Stimulated activated naive CD8-positive, alpha-beta T cell treated with anti-CD3 and anti-CD28 coated beads, Interleukin-15, amount 100 ng/mL, for 72 hours (primary cell): ENCODE measurements at regions not wholly inside any gene's neighbourhood (a gene's known extent, or its start where the extent isn't known, plus 50 kb on each side); places are given as distances from the start of the nearest gene placed in this dataset.

ENCODE experiments used
- ATAC-seq: fragments of 150-1000 bp; cut with Tn5 transposase; 2 replicates; pipeline ENCODE4 v1.10.0; 2021; ENCODE audit warnings: mild to moderate bottlenecking, moderate library complexity
- DNase-seq, 2 donors: peaks; one replicate each; pipeline ENCODE4 v3.0.0; 2021 to 2022
- H3K27ac Mint-ChIP-seq, 2 donors: one replicate each; pipeline ENCODE4 v1.8.0; 2022; ENCODE audit warnings: mild to moderate bottlenecking in 2 of 2, mixed read lengths in 2 of 2, moderate library complexity in 2 of 2
- H3K27me3 Mint-ChIP-seq: one replicate; pipeline ENCODE4 v1.8.0; 2022; ENCODE audit warnings: mixed read lengths
- H3K4me1 Mint-ChIP-seq: one replicate; pipeline ENCODE4 v1.8.0; 2022; ENCODE audit warnings: mild to moderate bottlenecking, mixed read lengths
- H3K4me3 Mint-ChIP-seq, 2 donors: one replicate each; pipeline ENCODE4 v1.8.0; 2022; ENCODE audit warnings: mild to moderate bottlenecking in 2 of 2, mixed read lengths in 2 of 2, moderate library complexity in 1 of 2
- H3K9me3 Mint-ChIP-seq, 2 donors: one replicate each; pipeline ENCODE4 v1.8.0; 2022; ENCODE audit warnings: mixed read lengths in 2 of 2

DNA sequence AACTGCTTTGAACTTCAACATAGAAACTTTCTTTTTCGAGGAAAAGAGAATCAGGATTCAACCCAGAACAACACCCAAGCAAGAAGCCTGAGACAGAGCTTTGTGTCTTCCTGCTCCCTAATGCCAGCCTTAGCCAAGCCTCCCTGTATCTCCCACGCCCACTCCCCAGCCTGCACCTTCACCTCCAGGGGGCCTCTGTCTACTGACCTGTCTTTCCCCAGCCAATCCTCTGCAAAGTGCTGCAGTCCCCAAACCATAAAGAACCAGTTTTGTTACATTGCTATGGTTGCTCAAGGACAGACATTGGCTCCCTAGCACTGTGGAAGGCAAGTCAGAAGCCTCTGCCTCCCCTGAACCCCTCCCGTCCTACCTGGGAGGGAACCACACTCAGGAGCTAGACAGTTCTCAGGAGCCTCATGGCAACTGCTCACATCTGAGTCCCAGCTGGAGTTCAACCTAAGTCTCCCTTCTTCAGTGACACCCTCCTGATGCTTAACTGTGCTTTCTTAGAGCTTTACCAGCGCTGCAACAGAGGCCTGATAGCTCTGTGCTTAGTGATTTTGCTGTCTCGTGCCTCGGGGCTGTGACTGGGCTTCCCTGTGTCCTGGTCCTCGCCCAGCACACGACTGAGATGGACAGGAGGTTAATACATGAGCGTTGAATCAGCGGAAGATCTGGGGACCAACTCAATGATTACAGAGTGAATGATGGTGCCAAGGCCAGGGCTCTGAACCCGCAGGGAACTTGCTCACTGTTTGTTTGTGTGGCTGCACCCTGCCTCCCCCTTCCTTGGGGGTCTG, 101.5 kb upstream of the DUSP22 start:
- Mint-ChIP-seq H3K4me3 (peak overlapping the region; percentile 69 to 84), H3K4me1 (peaks cover 91% of the 10 kb centered on the region), H3K27ac (peak overlapping the region; percentile 6 to 88), H3K9me3 (peaks cover 13 to 15% of the 10 kb centered on the region in 2 donors), H3K27me3 (no peaks in the 10 kb centered on the region)
- peak in 1 of 2 donors; percentile 36 for DNase-seq
- no peak for ATAC-seq

DNA sequence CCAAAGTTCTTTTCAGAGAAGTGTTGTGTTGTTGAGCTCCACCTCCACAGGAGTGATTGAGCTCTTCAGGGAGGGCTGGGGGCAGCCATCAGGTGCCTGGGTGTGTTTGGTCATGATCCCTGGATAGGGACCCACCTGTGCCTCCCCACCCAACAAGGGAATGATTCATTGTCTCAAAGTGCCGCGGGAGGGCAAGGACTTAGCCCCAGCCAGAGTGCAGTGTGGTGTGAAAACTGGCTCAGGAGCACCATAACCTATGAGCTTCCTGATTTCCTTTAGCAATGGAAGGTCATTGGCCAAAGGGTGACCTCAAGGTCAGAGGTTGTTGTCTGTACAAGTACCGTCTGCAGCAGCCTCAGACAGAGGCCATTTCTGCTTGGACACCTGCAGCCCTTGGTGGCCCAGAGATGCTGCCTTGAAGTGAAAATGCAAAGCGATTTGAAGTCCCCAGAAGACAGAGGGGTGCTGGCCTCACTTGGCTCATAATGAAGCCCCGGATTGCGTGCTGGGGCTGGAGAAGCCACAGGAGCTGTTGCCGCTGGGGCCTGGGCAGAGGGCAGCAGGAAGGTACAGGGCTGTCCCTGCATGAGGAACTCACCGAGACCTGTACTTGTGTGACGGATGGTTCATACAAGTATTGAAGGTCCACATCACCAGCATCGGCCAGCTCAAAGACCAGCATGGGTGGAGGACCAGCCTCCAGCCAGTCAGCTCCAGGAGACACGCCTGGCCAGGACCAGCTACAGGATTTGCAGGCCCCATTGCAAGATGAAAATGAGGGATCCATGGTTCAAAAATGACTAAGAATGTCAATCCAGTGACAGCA, 100.6 kb upstream of the DUSP22 start:
- ATAC-seq (no peak), DNase-seq (no peak)
- H3K9me3 Mint-ChIP-seq: peaks cover 18 to 22% of the 10 kb centered on the region in 2 donors
- peaks cover 95% of the 10 kb centered on the region for H3K4me1 Mint-ChIP-seq
- H3K4me3 Mint-ChIP-seq: no peak overlapping the region
- no peaks in the 10 kb centered on the region for H3K27me3 Mint-ChIP-seq
- no peak overlapping the region for H3K27ac Mint-ChIP-seq

DNA sequence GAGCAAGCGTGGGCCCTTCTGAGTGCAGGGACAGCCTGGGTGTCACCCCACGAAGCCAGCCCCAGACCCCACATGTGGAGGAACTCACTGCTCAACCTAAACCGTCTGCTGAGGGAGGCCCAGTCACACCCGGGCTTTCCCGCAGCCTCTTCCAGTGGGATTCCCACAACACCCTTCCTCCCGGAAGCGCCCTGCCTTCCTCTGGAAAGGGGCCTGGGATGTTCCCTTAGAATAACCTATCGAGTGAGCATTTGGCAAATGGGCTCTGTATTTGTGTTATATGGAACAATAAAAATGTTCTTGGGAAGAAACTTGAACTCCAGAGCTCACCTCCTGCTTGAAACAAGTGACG, 100.0 kb upstream of the DUSP22 start:
- Mint-ChIP-seq H3K27ac (no peak overlapping the region), H3K4me1 (peaks cover 97% of the 10 kb centered on the region), H3K4me3 (no peak overlapping the region), H3K9me3 (peaks cover 19 to 25% of the 10 kb centered on the region in 2 donors), H3K27me3 (no peaks in the 10 kb centered on the region)
- ATAC-seq: no peak
- DNase-seq: no peak

DNA sequence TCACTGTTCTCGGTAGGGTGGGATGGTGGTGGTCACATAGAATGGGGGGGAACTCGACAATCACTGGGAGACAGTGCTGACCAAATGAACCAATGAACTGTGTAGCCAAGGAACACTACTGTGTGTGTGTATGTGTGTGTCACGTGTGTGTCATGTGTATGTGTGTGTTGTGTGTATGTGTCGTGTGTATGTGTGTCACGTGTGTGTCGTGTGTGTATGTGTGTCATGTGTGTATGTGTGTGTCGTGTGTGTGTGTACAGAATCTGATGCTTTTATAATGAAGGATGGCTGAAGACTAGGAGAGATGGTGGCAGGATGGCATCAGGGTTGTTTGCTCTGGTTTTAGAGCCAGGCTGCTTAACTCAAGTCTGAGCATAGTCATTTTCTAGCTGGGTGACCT, 99.1 kb upstream of the DUSP22 start:
- Mint-ChIP-seq H3K27ac (peak overlapping the region in 1 of 2 donors; percentile 12), H3K4me3 (no peak overlapping the region), H3K4me1 (peaks cover 93% of the 10 kb centered on the region), H3K27me3 (no peaks in the 10 kb centered on the region), H3K9me3 (peaks cover 19 to 25% of the 10 kb centered on the region in 2 donors)
- ATAC-seq (no peak), DNase-seq (no peak)

DNA sequence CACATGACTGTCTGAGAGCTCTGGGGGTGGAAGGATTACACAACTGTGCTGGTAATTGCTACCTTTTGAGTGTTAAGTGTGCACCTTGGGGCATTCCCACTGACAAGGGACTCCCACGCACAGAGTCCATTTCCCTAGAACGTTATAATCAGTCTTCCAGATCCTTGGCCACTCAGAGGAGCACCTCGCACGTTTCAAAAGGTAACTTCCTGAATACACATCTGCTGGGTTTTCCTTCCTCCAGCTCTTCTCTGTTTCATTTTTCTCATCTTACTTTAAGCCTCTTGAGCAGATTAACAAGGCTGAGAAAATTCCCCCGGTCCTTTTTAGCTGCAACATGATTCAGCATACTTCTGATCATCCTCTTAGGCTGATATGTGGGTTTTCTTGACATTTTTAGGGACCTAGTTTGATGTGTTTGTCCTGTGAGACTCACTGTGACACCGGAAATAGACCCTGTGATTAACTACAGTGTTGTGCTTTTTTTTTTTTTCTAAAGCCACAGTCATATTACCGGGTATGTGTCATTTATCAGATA, 98.4 kb upstream of the DUSP22 start:
- peaks cover 87% of the 10 kb centered on the region for H3K4me1 Mint-ChIP-seq
- peak overlapping the region; percentile 49 to 54 for H3K4me3 Mint-ChIP-seq
- peak; percentile 75 for ATAC-seq
- H3K9me3 Mint-ChIP-seq: peaks cover 19 to 25% of the 10 kb centered on the region in 2 donors
- peak overlapping the region; percentile 87 to 89 for H3K27ac Mint-ChIP-seq
- peak in 1 of 2 donors; percentile 50 for DNase-seq
- H3K27me3 Mint-ChIP-seq: no peaks in the 10 kb centered on the region

DNA sequence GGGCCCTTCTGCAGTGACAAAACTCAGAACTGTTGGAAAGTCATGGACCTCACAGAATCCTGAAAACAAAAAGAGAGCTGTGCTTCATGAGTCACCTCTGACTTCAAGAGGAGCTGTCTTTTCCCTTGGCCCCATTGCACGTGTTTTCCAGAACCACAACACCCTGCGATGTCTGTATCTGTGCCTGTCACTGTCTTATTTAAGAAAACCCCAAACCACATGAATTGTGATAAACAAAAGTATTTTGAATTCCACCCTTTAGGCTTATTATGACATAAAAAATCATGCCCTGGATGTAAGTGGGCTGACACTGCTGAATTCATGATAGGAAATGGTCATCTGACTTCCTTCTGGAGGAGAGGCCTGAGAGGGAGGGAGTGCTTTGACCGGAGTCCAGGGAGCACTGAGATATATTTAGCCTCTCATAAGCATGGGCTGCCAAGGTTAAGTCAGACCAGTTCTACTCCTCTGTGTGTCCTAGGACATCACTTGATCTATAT, 96.4 kb upstream of the DUSP22 start:
- Mint-ChIP-seq H3K4me1 (peaks cover 71% of the 10 kb centered on the region), H3K27ac (no peak overlapping the region), H3K27me3 (no peaks in the 10 kb centered on the region), H3K9me3 (peaks cover 19 to 25% of the 10 kb centered on the region in 2 donors), H3K4me3 (no peak overlapping the region)
- DNase-seq: peak in 1 of 2 donors; percentile 54
- peak; percentile 60 for ATAC-seq

DNA sequence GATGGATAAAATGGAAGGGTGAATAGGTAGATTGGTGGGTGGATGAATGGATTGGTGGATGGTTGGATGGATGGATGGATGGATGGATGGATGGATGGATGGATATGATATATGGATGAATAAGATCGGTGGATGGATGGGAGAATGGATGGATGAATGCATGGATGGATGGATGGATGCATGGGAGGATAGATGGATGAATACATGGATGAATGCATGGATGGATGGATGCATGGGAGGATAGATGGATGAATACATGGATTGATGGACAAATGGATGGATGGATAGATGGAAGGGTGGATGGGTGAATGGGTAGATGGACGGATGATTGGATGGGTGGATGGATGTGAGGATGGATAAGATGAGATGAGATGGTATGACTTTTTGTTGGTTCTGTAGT, 95.7 kb upstream of the DUSP22 start:
- H3K9me3 Mint-ChIP-seq: peaks cover 19 to 25% of the 10 kb centered on the region in 2 donors
- peak overlapping the region in 1 of 2 donors; percentile 1 for H3K27ac Mint-ChIP-seq
- ATAC-seq: no peak
- H3K4me3 Mint-ChIP-seq: no peak overlapping the region
- H3K4me1 Mint-ChIP-seq: peaks cover 64% of the 10 kb centered on the region
- H3K27me3 Mint-ChIP-seq: no peaks in the 10 kb centered on the region
- DNase-seq: no peak

DNA sequence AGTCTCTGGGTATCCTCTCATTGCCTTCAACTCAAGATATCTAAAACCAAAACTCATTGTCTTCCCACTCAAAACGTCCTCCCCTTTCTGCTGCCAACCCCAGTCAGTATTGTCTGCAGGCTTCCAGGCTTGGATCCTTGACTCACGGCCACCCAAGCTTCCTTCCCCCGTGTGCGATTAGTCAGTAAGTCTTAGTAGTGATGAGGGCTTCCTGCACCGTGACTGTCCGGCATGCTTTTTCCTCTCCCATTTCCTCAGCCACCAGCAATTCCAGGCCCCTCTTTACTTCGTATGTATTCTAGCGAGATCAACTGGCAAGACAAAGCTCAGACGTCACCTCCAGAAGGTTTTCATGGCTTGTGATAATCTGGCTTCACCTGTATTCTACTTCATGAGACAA, 88.6 kb upstream of the DUSP22 start:
- H3K27me3 Mint-ChIP-seq: peaks cover 2% of the 10 kb centered on the region
- DNase-seq: no peak
- peak overlapping the region in 1 of 2 donors; percentile 19 for H3K27ac Mint-ChIP-seq
- no peaks in the 10 kb centered on the region for H3K9me3 Mint-ChIP-seq
- no peak overlapping the region for H3K4me3 Mint-ChIP-seq
- H3K4me1 Mint-ChIP-seq: peaks cover 18% of the 10 kb centered on the region
- no peak for ATAC-seq

DNA sequence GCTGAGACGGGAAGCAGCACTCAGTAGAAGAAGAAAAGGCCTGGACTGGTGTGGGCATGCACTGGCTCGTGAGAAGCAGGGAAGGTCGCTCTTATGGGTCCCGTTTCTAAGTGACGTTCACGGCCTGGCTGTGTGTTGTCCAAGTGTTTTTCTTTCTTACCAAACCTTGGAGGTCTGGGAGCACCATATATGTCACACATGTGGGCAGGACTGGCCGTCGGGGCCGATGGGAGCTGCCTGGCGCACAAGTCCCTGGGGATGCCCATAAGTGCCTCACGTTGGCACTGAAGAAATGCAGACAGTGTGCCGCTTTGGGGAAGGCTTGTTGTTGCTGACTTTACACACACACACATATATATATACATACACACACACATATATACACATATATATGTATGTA, 86.0 kb upstream of the DUSP22 start:
- no peak for ATAC-seq
- Mint-ChIP-seq H3K9me3 (no peaks in the 10 kb centered on the region), H3K4me3 (no peak overlapping the region), H3K4me1 (peaks cover 38% of the 10 kb centered on the region), H3K27ac (no peak overlapping the region), H3K27me3 (peaks cover 19% of the 10 kb centered on the region)
- DNase-seq: no peak

DNA sequence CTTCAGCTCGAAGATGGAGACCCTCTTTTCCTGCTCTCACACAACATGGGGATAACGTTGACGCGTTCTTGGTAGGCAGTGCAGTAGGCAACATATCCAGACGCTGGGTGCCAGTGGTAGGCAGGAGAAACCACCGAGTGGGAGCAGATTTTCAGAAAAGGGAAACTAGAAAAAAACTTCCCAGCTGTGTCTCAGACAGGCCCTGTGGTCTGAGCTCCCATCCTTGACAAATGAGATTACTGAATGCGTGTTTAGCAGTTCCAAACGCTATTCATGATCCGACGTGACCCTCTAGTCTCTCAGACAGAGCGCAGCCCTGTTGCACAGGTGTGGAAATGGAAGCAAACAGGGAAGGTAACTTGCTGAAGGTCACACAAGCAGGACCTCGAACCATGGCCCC, 83.9 kb upstream of the DUSP22 start:
- H3K9me3 Mint-ChIP-seq: peaks cover 3 to 4% of the 10 kb centered on the region in 2 donors
- H3K4me3 Mint-ChIP-seq: no peak overlapping the region
- peaks cover 32% of the 10 kb centered on the region for H3K27me3 Mint-ChIP-seq
- H3K27ac Mint-ChIP-seq: no peak overlapping the region
- DNase-seq (no peak), ATAC-seq (no peak)
- H3K4me1 Mint-ChIP-seq: peaks cover 38% of the 10 kb centered on the region

DNA sequence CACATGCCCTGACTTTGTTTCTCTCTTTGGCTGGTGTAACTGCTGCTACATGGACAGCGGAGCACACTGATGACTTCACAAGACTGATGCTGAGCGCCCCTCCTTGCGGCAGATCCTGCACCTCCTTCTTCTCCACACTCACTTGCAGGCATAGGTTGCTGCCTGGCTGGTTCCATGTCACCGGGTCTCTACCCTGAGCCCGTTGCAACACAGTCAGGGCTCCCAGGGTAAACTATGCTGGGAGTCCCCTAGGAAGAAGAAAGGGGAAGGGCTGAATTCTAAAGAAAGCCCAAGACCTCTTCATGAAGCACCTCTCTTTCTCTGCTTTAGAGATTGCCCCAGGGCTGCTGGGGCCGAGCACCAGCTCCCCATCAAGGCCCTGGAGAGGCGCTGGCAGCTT, 83.3 kb upstream of the DUSP22 start:
- Mint-ChIP-seq H3K27me3 (peaks cover 32% of the 10 kb centered on the region), H3K4me1 (peaks cover 38% of the 10 kb centered on the region), H3K27ac (no peak overlapping the region), H3K4me3 (peak overlapping the region in 1 of 2 donors; percentile 57), H3K9me3 (peaks cover 7 to 10% of the 10 kb centered on the region in 2 donors)
- DNase-seq (no peak), ATAC-seq (no peak)

DNA sequence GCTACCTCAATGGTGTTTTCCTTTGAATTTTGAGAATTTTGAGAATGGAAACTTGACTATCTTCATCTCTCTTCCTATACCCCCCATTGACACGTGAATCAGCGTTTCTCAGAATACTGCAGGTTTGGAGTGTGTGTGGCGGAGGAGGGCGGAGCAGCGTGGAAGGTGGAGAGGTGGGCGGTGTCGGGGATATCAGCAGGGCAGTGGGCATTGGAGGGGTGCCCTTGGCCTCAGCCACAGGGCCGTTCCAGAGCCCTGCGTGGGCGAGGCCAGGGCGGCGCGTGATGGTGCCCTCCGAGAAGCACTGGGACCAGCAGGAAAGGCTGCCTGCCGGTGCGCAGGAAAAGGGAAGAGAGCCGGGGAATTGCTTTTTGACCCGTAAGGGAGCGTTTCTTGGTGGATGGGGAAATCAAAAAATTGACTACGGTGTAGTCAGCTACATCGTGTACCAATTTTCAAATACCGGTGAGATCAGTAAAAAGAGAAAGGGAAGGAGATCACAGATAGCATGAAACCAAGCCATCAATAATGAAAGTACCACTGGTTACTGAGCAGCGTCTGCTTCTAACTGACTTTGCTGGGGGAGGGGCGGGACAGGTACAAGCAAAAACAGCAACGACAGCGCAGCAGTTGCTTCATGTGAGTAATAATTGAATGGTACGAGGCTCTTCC, 82.7 kb upstream of the DUSP22 start:
- Mint-ChIP-seq H3K27me3 (peaks cover 32% of the 10 kb centered on the region), H3K27ac (no peak overlapping the region), H3K4me1 (peaks cover 38% of the 10 kb centered on the region), H3K9me3 (peaks cover 7 to 15% of the 10 kb centered on the region in 2 donors), H3K4me3 (peak overlapping the region; percentile 43 to 57)
- ATAC-seq (peak; percentile 94), DNase-seq (peak in 1 of 2 donors; percentile 52)

DNA sequence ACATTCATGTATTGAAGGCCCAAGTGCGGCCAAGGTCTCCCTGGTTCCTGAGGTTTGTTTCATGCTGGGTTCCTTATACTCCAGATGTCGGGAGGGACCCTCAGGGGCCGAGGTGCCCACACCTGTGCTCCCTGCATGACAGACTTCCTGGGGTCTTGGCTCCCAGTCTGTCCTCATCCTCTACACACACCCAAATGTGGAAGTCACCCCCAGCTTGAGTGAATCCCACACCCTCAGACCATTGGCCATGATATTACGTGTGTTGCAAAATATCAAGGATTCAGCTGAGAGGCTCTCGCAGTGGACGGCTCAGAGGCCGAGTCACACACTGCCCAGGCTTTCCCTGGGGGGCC, 82.2 kb upstream of the DUSP22 start:
- ATAC-seq: peak; percentile 12
- H3K27ac Mint-ChIP-seq: no peak overlapping the region
- no peak for DNase-seq
- H3K27me3 Mint-ChIP-seq: peaks cover 32% of the 10 kb centered on the region
- H3K4me3 Mint-ChIP-seq: no peak overlapping the region
- peaks cover 7 to 17% of the 10 kb centered on the region in 2 donors for H3K9me3 Mint-ChIP-seq
- H3K4me1 Mint-ChIP-seq: peaks cover 40% of the 10 kb centered on the region

DNA sequence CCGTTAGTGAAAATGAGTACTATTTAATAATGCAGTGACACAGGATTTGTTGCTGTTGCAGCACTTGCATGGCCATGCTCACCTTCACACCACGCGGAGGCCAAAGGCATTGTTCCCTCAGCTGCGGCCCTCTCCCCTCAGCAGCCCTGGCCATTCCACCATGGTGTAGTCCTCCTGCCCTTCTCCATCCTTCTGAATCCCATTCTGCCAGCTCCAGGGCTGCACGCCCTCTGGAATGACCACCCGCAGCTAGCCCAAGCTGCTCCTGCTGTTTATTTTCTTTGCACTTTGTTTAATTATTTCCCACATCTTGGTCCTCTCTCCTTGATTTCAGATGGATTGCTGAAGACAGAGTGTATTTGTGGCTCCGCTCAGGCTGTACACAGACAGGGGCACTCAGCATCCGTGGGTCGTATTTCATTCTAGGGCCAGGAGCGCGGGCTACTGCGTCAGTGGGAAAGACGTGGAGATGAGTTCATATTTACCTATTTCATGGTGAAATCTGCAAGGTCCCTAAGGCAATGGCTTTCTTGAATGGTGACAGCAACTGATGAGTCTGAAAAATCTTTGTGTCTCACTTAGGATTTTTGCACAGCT, 81.4 kb upstream of the DUSP22 start:
- H3K9me3 Mint-ChIP-seq: peaks cover 7 to 17% of the 10 kb centered on the region in 2 donors
- no peak overlapping the region for H3K27ac Mint-ChIP-seq
- no peak overlapping the region for H3K4me3 Mint-ChIP-seq
- DNase-seq: no peak
- H3K4me1 Mint-ChIP-seq: peaks cover 45% of the 10 kb centered on the region
- ATAC-seq: no peak
- H3K27me3 Mint-ChIP-seq: peaks cover 32% of the 10 kb centered on the region
